ENCODE measurements at regions not wholly inside any gene's neighbourhood (a gene's known extent, or its start where the extent isn't known, plus 50 kb on each side); places are given as distances from the start of the nearest gene placed in this dataset.
"Not testable (repeated sequence)": the region's sequence is repeated elsewhere in the genome, so short reads cannot be mapped to it uniquely, and the experiment has no call there.

DNA sequence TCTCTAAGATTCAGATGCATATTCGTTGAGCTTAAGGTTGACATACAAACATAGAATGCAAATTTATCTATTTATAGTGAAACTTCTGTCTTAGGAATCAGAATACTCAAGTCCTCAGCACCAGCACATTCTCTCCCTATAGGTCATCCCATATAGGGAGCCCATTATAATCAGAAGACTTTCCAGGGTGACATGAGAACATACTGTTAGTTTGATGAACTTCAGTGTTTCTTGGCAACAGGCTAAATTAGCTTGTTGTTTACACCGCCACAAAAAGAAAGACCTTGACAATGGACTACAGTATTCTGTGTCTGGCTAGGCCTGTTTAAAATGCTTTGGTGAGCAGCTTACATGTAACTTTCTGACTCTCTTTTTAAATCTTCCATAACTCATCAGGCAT, 104.2 kb downstream of the TAF11L14 start:
- Histone ChIP-seq H3K4ac (ENCODE audit: low read depth, low read length) (no peak overlapping the region), H3K27me3 (ENCODE audit: insufficient read depth, low read length, poor library complexity) (no peaks in the 10 kb centered on the region), H3K56ac (ENCODE audit: low read length) (no peak overlapping the region), H3K36me3 (ENCODE audit: control insufficient read depth, insufficient read depth, low read length) (no peaks in the 10 kb centered on the region), H3K79me1 (ENCODE audit: low read length) (no peaks in the 10 kb centered on the region), H3K9ac (ENCODE audit: low read length) (no peak overlapping the region), H3K4me2 (ENCODE audit: low read length) (no peak overlapping the region), H2BK120ac (ENCODE audit: low read depth, low read length) (no peak overlapping the region), H3K4me3 (ENCODE audit: low read length) (no peak overlapping the region), H3K4me1 (ENCODE audit: control insufficient read depth, low read depth, low read length) (no peaks in the 10 kb centered on the region), H3K79me2 (ENCODE audit: control insufficient read depth, insufficient read depth, low read length) (no peaks in the 10 kb centered on the region), H3K27ac (ENCODE audit: low read depth, low read length) (no peak overlapping the region), H2BK5ac (ENCODE audit: low read length) (no peak overlapping the region), H2BK15ac (replicated peaks; ENCODE audit: low read depth) (no peak overlapping the region), H4K5ac (ENCODE audit: low read length) (no peak overlapping the region), H2AK5ac (ENCODE audit: low read length) (no peak overlapping the region), H3K18ac (ENCODE audit: low read length) (no peak overlapping the region), H4K8ac (ENCODE audit: low read depth, low read length) (no peak overlapping the region), H3K23ac (ENCODE audit: low read length) (no peak overlapping the region)
- DNase-seq: no peak
- WGBS (ENCODE audit: extremely low coverage, insufficient coverage, low lambda C conversion rate): no CpG with 5 or more reads among the region's 2 CpGs

DNA sequence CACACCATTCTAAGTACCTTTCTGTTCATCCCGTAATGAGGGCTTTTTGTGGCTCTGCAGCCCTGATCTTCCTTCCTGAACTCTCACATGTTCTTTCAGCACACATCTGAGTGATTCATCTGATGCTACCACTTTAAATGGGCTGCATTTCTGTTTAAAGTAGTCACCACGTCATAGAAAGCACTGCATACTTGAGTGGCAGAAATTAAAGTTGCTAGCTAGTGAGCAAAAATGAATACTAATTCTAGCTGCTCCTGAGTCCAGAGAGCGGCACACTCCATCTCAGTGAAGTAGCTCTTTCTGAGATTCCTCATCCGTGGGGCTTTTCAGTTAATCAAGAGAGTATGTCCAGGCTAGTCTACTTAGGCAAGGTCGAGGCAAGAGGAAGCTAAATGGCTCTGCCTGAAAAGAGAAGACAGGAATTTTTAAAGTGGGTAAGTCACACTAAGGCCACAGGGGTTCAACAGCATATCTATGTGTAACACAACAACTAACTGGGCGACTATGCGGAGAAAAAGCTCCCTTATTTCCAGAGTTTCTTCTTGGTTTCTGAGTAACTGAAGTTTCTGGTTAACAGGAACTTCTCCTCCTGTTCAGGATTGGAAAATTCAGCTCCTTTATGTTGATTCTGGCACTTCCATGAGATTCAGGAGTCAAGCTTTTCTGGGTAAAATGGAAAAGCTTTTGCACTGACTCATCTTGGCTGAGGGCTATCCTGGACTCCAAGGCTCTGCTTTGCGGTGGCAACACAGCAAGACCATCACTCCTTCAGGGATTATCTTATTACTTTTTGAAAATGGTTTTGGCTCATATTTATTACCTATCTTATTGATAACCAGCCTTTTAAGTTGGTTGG, 109.5 kb downstream of the TAF11L14 start:
- WGBS (ENCODE audit: extremely low coverage, insufficient coverage, low lambda C conversion rate): no CpG with 5 or more reads among the region's 8 CpGs
- H4K5ac ChIP-seq (ENCODE audit: low read length): no peak overlapping the region
- no peak overlapping the region for H2BK120ac ChIP-seq (ENCODE audit: low read depth, low read length)
- H3K79me1 ChIP-seq (ENCODE audit: low read length): no peaks in the 10 kb centered on the region
- peak; percentile 42 for DNase-seq
- H2BK5ac ChIP-seq (ENCODE audit: low read length): no peak overlapping the region
- no peak overlapping the region for H4K8ac ChIP-seq (ENCODE audit: low read depth, low read length)
- no peak overlapping the region for H3K4me2 ChIP-seq (ENCODE audit: low read length)
- H3K4me3 ChIP-seq (ENCODE audit: low read length): no peak overlapping the region
- H3K23ac ChIP-seq (ENCODE audit: low read length): no peak overlapping the region
- H2AK5ac ChIP-seq (ENCODE audit: low read length): no peak overlapping the region
- H3K9ac ChIP-seq (ENCODE audit: low read length): no peak overlapping the region
- H3K36me3 ChIP-seq (ENCODE audit: control insufficient read depth, insufficient read depth, low read length): no peaks in the 10 kb centered on the region
- no peaks in the 10 kb centered on the region for H3K79me2 ChIP-seq (ENCODE audit: control insufficient read depth, insufficient read depth, low read length)
- no peak overlapping the region for H2BK15ac ChIP-seq (replicated peaks; ENCODE audit: low read depth)
- H3K4ac ChIP-seq (ENCODE audit: low read depth, low read length): no peak overlapping the region
- H3K56ac ChIP-seq (ENCODE audit: low read length): no peak overlapping the region
- H3K18ac ChIP-seq (ENCODE audit: low read length): no peak overlapping the region
- H3K27ac ChIP-seq (ENCODE audit: low read depth, low read length): no peak overlapping the region
- no peaks in the 10 kb centered on the region for H3K4me1 ChIP-seq (ENCODE audit: control insufficient read depth, low read depth, low read length)
- no peaks in the 10 kb centered on the region for H3K27me3 ChIP-seq (ENCODE audit: insufficient read depth, low read length, poor library complexity)

DNA sequence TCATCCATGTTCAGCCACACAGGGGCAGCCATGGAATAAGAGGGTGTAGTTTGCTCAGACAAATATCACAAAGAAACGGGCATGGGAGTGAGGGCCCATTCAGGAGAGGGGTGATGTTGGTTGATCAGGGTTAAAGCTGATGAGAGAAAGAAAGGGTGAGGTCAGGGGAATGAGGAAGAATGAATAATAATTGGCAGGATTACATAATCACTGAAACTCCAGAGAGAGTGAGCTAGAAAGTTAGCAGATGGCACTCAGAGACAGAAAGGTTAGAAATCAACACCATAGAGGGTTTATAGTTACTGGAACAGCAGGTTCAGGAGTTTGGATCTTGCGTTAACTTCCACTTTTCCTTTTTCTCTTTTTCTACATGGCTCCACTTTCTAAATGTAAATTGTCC, 113.9 kb downstream of the TAF11L14 start:
- no peak overlapping the region for H3K4ac ChIP-seq (ENCODE audit: low read depth, low read length)
- H3K9ac ChIP-seq (ENCODE audit: low read length): no peak overlapping the region
- no peak overlapping the region for H3K56ac ChIP-seq (ENCODE audit: low read length)
- no peak overlapping the region for H2BK120ac ChIP-seq (ENCODE audit: low read depth, low read length)
- no peak overlapping the region for H4K8ac ChIP-seq (ENCODE audit: low read depth, low read length)
- no peak overlapping the region for H3K27ac ChIP-seq (ENCODE audit: low read depth, low read length)
- no peak overlapping the region for H4K5ac ChIP-seq (ENCODE audit: low read length)
- no peak overlapping the region for H3K4me2 ChIP-seq (ENCODE audit: low read length)
- H3K27me3 ChIP-seq (ENCODE audit: insufficient read depth, low read length, poor library complexity): no peaks in the 10 kb centered on the region
- no peak for DNase-seq
- WGBS (ENCODE audit: extremely low coverage, insufficient coverage, low lambda C conversion rate): no CpG with 5 or more reads among the region's 2 CpGs
- no peaks in the 10 kb centered on the region for H3K4me1 ChIP-seq (ENCODE audit: control insufficient read depth, low read depth, low read length)
- H2BK15ac ChIP-seq (replicated peaks; ENCODE audit: low read depth): no peak overlapping the region
- no peak overlapping the region for H3K23ac ChIP-seq (ENCODE audit: low read length)
- no peaks in the 10 kb centered on the region for H3K36me3 ChIP-seq (ENCODE audit: control insufficient read depth, insufficient read depth, low read length)
- H3K79me1 ChIP-seq (ENCODE audit: low read length): no peaks in the 10 kb centered on the region
- H2BK5ac ChIP-seq (ENCODE audit: low read length): no peak overlapping the region
- no peak overlapping the region for H3K18ac ChIP-seq (ENCODE audit: low read length)
- no peaks in the 10 kb centered on the region for H3K79me2 ChIP-seq (ENCODE audit: control insufficient read depth, insufficient read depth, low read length)
- no peak overlapping the region for H2AK5ac ChIP-seq (ENCODE audit: low read length)
- H3K4me3 ChIP-seq (ENCODE audit: low read length): no peak overlapping the region

DNA sequence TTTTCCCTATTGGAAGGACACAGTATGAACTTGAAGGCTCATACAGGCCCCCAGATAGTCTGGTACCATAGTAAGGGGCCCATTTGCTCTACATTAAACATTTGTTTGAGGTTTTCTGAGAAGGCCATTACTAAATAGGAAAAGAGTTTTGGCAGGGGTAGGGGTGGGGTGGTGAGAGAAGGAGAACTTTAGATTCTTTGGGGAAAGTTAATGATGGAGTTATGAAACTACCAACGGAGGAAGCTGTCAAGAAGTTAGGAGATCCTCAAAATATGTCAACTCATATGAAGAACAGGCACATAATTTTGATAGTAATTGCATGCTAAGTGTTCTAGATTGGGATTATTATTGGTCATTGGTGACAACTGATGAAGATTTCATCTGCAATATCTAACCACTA, 114.7 kb downstream of the TAF11L14 start:
- DNase-seq: no peak
- no peak overlapping the region for H2BK5ac ChIP-seq (ENCODE audit: low read length)
- no peak overlapping the region for H4K5ac ChIP-seq (ENCODE audit: low read length)
- H2AK5ac ChIP-seq (ENCODE audit: low read length): no peak overlapping the region
- H3K18ac ChIP-seq (ENCODE audit: low read length): no peak overlapping the region
- H2BK15ac ChIP-seq (replicated peaks; ENCODE audit: low read depth): no peak overlapping the region
- H3K36me3 ChIP-seq (ENCODE audit: control insufficient read depth, insufficient read depth, low read length): no peaks in the 10 kb centered on the region
- no peak overlapping the region for H2BK120ac ChIP-seq (ENCODE audit: low read depth, low read length)
- no peak overlapping the region for H3K9ac ChIP-seq (ENCODE audit: low read length)
- no peak overlapping the region for H3K56ac ChIP-seq (ENCODE audit: low read length)
- H3K4me3 ChIP-seq (ENCODE audit: low read length): no peak overlapping the region
- no CpG with 5 or more reads among the region's 1 CpG for WGBS (ENCODE audit: extremely low coverage, insufficient coverage, low lambda C conversion rate)
- H4K8ac ChIP-seq (ENCODE audit: low read depth, low read length): no peak overlapping the region
- no peak overlapping the region for H3K23ac ChIP-seq (ENCODE audit: low read length)
- no peaks in the 10 kb centered on the region for H3K4me1 ChIP-seq (ENCODE audit: control insufficient read depth, low read depth, low read length)
- no peaks in the 10 kb centered on the region for H3K79me1 ChIP-seq (ENCODE audit: low read length)
- no peak overlapping the region for H3K27ac ChIP-seq (ENCODE audit: low read depth, low read length)
- H3K27me3 ChIP-seq (ENCODE audit: insufficient read depth, low read length, poor library complexity): no peaks in the 10 kb centered on the region
- H3K79me2 ChIP-seq (ENCODE audit: control insufficient read depth, insufficient read depth, low read length): no peaks in the 10 kb centered on the region
- H3K4me2 ChIP-seq (ENCODE audit: low read length): no peak overlapping the region
- no peak overlapping the region for H3K4ac ChIP-seq (ENCODE audit: low read depth, low read length)

DNA sequence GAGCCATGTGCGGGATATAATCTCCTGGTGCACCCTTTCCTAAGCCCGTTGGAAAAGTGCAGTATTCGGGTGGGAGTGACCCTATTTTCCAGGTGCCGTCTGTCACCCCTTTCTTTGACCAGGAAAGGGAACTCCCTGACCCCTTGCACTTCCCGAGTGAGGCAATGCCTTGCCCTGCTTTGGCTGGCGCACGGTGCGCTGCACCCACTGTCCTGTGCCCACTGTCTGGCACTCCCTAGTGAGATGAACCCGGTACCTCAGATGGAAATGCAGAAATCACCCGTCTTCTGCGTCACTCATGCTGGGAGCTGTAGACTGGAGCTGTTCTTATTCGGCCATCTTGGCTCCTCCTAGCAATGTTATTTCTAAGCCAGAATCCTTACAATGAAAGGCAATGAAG, 121.1 kb downstream of the TAF11L14 start:
- H3K27ac ChIP-seq (ENCODE audit: low read depth, low read length); H3K36me3 ChIP-seq (ENCODE audit: control insufficient read depth, insufficient read depth, low read length); H2AK5ac ChIP-seq (ENCODE audit: low read length); H3K4ac ChIP-seq (ENCODE audit: low read depth, low read length); H4K5ac ChIP-seq (ENCODE audit: low read length); H3K4me1 ChIP-seq (ENCODE audit: control insufficient read depth, low read depth, low read length); H4K8ac ChIP-seq (ENCODE audit: low read depth, low read length); H3K18ac ChIP-seq (ENCODE audit: low read length); H3K27me3 ChIP-seq (ENCODE audit: insufficient read depth, low read length, poor library complexity); DNase-seq; H3K56ac ChIP-seq (ENCODE audit: low read length); H3K4me2 ChIP-seq (ENCODE audit: low read length); H2BK120ac ChIP-seq (ENCODE audit: low read depth, low read length); H3K23ac ChIP-seq (ENCODE audit: low read length); H2BK5ac ChIP-seq (ENCODE audit: low read length); H3K79me1 ChIP-seq (ENCODE audit: low read length); H3K9ac ChIP-seq (ENCODE audit: low read length); H3K79me2 ChIP-seq (ENCODE audit: control insufficient read depth, insufficient read depth, low read length); H3K4me3 ChIP-seq (ENCODE audit: low read length); H2BK15ac ChIP-seq (replicated peaks; ENCODE audit: low read depth): not testable (repeated sequence)
- WGBS (ENCODE audit: extremely low coverage, insufficient coverage, low lambda C conversion rate): no CpG with 5 or more reads among the region's 12 CpGs

DNA sequence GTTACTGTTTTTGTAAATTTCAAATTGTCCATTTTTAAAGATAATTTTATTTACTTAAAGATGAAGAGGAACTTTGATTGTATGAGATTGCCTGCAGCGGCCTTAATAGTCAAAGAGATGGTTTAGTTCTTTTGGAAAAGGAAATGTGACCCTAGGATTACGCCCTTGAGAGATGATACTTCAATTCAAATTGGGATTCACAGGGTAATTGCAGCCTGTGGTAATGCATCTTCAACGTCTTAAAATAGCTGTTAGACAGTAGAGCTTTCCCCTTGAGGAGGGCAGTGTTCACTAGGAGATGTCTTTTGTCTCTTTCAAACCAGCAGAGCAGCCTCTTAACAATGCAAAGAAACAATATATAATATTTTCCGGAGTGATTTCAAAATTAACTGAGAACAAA, 127.1 kb downstream of the TAF11L14 start:
- no peaks in the 10 kb centered on the region for H3K79me1 ChIP-seq (ENCODE audit: low read length)
- H2BK15ac ChIP-seq (replicated peaks; ENCODE audit: low read depth): no peak overlapping the region
- no peak overlapping the region for H2BK120ac ChIP-seq (ENCODE audit: low read depth, low read length)
- H3K4ac ChIP-seq (ENCODE audit: low read depth, low read length): no peak overlapping the region
- no peaks in the 10 kb centered on the region for H3K36me3 ChIP-seq (ENCODE audit: control insufficient read depth, insufficient read depth, low read length)
- no CpG with 5 or more reads among the region's 4 CpGs for WGBS (ENCODE audit: extremely low coverage, insufficient coverage, low lambda C conversion rate)
- H3K9ac ChIP-seq (ENCODE audit: low read length): no peak overlapping the region
- no peak overlapping the region for H2BK5ac ChIP-seq (ENCODE audit: low read length)
- no peak overlapping the region for H3K4me2 ChIP-seq (ENCODE audit: low read length)
- DNase-seq: no peak
- H3K23ac ChIP-seq (ENCODE audit: low read length): no peak overlapping the region
- no peak overlapping the region for H3K27ac ChIP-seq (ENCODE audit: low read depth, low read length)
- H3K56ac ChIP-seq (ENCODE audit: low read length): no peak overlapping the region
- no peak overlapping the region for H4K5ac ChIP-seq (ENCODE audit: low read length)
- H3K18ac ChIP-seq (ENCODE audit: low read length): no peak overlapping the region
- no peaks in the 10 kb centered on the region for H3K4me1 ChIP-seq (ENCODE audit: control insufficient read depth, low read depth, low read length)
- H3K4me3 ChIP-seq (ENCODE audit: low read length): no peak overlapping the region
- no peaks in the 10 kb centered on the region for H3K27me3 ChIP-seq (ENCODE audit: insufficient read depth, low read length, poor library complexity)
- no peaks in the 10 kb centered on the region for H3K79me2 ChIP-seq (ENCODE audit: control insufficient read depth, insufficient read depth, low read length)
- no peak overlapping the region for H4K8ac ChIP-seq (ENCODE audit: low read depth, low read length)
- no peak overlapping the region for H2AK5ac ChIP-seq (ENCODE audit: low read length)
